Gastrocnemius medialis (tissue), 4 donors: ENCODE measurements at regions not wholly inside any gene's neighbourhood (a gene's known extent, or its start where the extent isn't known, plus 50 kb on each side); places are given as distances from the start of the nearest gene placed in this dataset.

ENCODE experiments used
- POLR2A ChIP-seq, 2 donors: fragments of 450-650 bp; IDR thresholded peaks; one replicate each; pipeline ENCODE4 v1.6.1; 2017; ENCODE audit warnings: antibody characterized with exemption in 2 of 2, mild to moderate bottlenecking in 2 of 2, moderate library complexity in 2 of 2
- TF ChIP-seq, protein P1 (sequence below), 5 experiments: fragments of 450-650 bp in 3 of 5; fragments of 200-600 bp in 2 of 5; sonication (generic) in 2 of 5; IDR thresholded peaks in 4 of 5; conservative IDR thresholded peaks in 1 of 5; 1 replicate in 4 of 5; 2 replicates in 1 of 5; pipeline ENCODE4 v1.5.1; 2016 to 2019; ENCODE audit warnings: antibody characterized with exemption in 5 of 5, mild to moderate bottlenecking in 3 of 5, moderate library complexity in 3 of 5

DNA sequence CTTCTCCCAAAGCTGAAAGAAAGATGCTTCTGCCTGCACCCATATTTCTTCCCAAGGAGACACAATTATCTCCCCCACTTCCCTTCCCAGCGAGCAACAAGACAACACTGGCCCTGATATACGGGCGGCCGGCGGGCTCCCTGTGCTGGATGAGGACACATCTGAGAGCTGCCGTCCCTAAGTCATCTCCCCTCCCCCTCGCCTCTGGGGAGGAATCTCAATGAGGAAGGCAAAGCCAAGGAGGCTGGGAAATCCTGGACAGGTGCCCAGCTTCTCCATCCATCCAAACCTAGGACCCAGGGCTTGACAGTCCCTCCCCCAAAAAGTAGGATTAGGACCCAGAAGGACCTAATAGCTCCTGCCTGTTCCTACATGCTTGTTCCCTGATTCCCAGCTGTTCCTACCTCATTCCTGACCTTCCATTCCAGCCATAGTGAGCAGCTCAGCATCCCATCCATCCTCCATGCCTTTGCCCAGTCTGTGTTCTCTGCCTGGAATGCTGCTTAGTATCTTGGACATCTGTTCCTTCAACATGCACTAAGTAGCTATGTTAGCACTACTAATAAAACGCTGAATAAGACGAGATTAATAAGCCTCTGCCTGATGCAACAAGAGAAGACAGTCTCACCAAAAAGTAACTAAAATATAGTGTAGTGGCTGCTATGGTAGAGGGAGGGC lies 167.9 kb downstream of the CCT6B start:
- TF ChIP-seq, protein P1, sequence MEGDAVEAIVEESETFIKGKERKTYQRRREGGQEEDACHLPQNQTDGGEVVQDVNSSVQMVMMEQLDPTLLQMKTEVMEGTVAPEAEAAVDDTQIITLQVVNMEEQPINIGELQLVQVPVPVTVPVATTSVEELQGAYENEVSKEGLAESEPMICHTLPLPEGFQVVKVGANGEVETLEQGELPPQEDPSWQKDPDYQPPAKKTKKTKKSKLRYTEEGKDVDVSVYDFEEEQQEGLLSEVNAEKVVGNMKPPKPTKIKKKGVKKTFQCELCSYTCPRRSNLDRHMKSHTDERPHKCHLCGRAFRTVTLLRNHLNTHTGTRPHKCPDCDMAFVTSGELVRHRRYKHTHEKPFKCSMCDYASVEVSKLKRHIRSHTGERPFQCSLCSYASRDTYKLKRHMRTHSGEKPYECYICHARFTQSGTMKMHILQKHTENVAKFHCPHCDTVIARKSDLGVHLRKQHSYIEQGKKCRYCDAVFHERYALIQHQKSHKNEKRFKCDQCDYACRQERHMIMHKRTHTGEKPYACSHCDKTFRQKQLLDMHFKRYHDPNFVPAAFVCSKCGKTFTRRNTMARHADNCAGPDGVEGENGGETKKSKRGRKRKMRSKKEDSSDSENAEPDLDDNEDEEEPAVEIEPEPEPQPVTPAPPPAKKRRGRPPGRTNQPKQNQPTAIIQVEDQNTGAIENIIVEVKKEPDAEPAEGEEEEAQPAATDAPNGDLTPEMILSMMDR (IDR thresholded peaks at IDR 0.05 in 4 of 5, conservative IDR thresholded peaks at IDR 0.05 in 1 of 5) = no peak
- TF ChIP-seq POLR2A (IDR thresholded peaks at IDR 0.05) = no peak
